SK-N-SH (cell line): ENCODE measurements at regions not wholly inside any gene's neighbourhood (a gene's known extent, or its start where the extent isn't known, plus 50 kb on each side); places are given as distances from the start of the nearest gene placed in this dataset.

ENCODE experiments used
- CTCF ChIA-PET: fragments of 300-600, 350-600 bp; formaldehyde crosslinking; extraction: SDS; loops from one replicate; lab custom pipeline; 2021; lab: Yijun Ruan, JAX
- POLR2A ChIA-PET: fragments of 350-600 bp; sonication (Branson Sonifier 250); formaldehyde crosslinking; extraction: SDS; loops from one replicate; lab custom pipeline; 2020; ENCODE audit warnings: antibody characterized with exemption, inconsistent platforms; lab: Yijun Ruan, JAX
- DNase-seq: peaks from one replicate; pipeline ENCODE4 v3.0.0; 2012
- H2AFZ ChIP-seq: fragments of 200-600 bp; sonication (generic); 2 replicates; pipeline ENCODE4 v1.8.1; 2016; ENCODE audit warnings: antibody characterized with exemption, mild to moderate bottlenecking, low read depth
- H3F3A ChIP-seq: fragments of 200-600 bp; sonication (generic); replicated peaks from 2 replicates; pipeline ENCODE3; 2016; ENCODE audit warnings: antibody characterized with exemption, mild to moderate bottlenecking; ENCODE audit not compliant: insufficient read depth
- H3K27ac ChIP-seq, 2 experiments: fragments of 200-500 bp in 1 of 2; fragments of 200-600 bp in 1 of 2; sonication (Bioruptor generic) in 1 of 2; sonication (generic), shearing (Covaris generic) in 1 of 2; 2 replicates each; pipeline versions ENCODE4 v1.5.1 to v1.6.1; 2014 to 2016; ENCODE audit warnings: low read depth in 2 of 2, inconsistent platforms in 1 of 2, low read length in 1 of 2, mild to moderate bottlenecking in 1 of 2, mixed read lengths in 1 of 2
- H3K27me3 ChIP-seq: fragments of 200-600 bp; sonication (generic), shearing (Covaris generic); 2 replicates; pipeline ENCODE4 v1.6.1; 2016; ENCODE audit warnings: mixed run types; ENCODE audit not compliant: insufficient read depth
- H3K36me3 ChIP-seq, 2 experiments: fragments of 200-500 bp in 1 of 2; fragments of 200-600 bp in 1 of 2; sonication (Bioruptor generic) in 1 of 2; sonication (generic) in 1 of 2; replicated peaks in 1 of 2; 2 replicates each; pipeline versions ENCODE3 to v1.5.1; 2014 to 2016; ENCODE audit warnings: low read length in 1 of 2, mild to moderate bottlenecking in 1 of 2; ENCODE audit not compliant: insufficient read depth in 2 of 2, control insufficient read depth in 1 of 2
- H3K4me1 ChIP-seq, 2 experiments: fragments of 200-500 bp in 1 of 2; fragments of 200-600 bp in 1 of 2; sonication (Bioruptor generic) in 1 of 2; sonication (generic), shearing (Covaris generic) in 1 of 2; 2 replicates each; pipeline versions ENCODE4 v1.5.1 to v1.6.1; 2014 to 2016; ENCODE audit warnings: low read depth in 1 of 2, low read length in 1 of 2, mixed run types in 1 of 2; ENCODE audit not compliant: insufficient read depth in 2 of 2, control insufficient read depth in 1 of 2
- H3K4me2 ChIP-seq: fragments of 200-600 bp; sonication (generic), shearing (Covaris generic); 2 replicates; pipeline ENCODE4 v1.6.1; 2017; ENCODE audit warnings: mixed run types
- H3K4me3 ChIP-seq, 2 experiments: fragments of 200-500 bp in 1 of 2; fragments of 200-600 bp in 1 of 2; sonication (Bioruptor generic) in 1 of 2; sonication (generic), shearing (Covaris generic) in 1 of 2; 2 replicates each; pipeline versions ENCODE4 v1.5.1 to v1.8.1; 2014 to 2016; ENCODE audit warnings: low read depth in 2 of 2, inconsistent platforms in 1 of 2, low read length in 1 of 2, mild to moderate bottlenecking in 1 of 2, mixed read lengths in 1 of 2, moderate library complexity in 1 of 2
- H3K79me2 ChIP-seq: fragments of 200-600 bp; sonication (generic); 2 replicates; pipeline ENCODE4 v1.8.1; 2017; ENCODE audit warnings: mild to moderate bottlenecking; ENCODE audit not compliant: insufficient read depth
- H3K9ac ChIP-seq: fragments of 200-600 bp; sonication (generic); 2 replicates; pipeline ENCODE4 v1.6.1; 2017; ENCODE audit warnings: mixed run types
- H3K9me2 ChIP-seq: fragments of 200-600 bp; sonication (generic); 2 replicates; pipeline ENCODE4 v1.6.1; 2017; ENCODE audit warnings: mixed run types
- H3K9me3 ChIP-seq: fragments of 200-600 bp; sonication (generic); 2 replicates; pipeline ENCODE4 v1.6.1; 2017; ENCODE audit warnings: mixed run types, mild to moderate bottlenecking, moderate library complexity
- H4K20me1 ChIP-seq: fragments of 200-600 bp; sonication (generic); 2 replicates; pipeline ENCODE4 v1.6.1; 2017; ENCODE audit warnings: mild to moderate bottlenecking, mixed run types; ENCODE audit not compliant: insufficient read depth
- CHD2 ChIP-seq: fragments of 150-350 bp; IDR thresholded peaks from 2 replicates; pipeline ENCODE4 v1.6.1; 2018; ENCODE audit warnings: low read length; ENCODE audit not compliant: partially characterized antibody
- ELF1 ChIP-seq: IDR thresholded peaks from 2 replicates; pipeline ENCODE4 v1.4.0; 2012
- EP300 ChIP-seq, 2 experiments: IDR thresholded peaks; 2 replicates each; pipeline versions ENCODE4 v1.4.0 to v1.6.1; 2012; ENCODE audit warnings: borderline replicate concordance in 1 of 2, low read depth in 1 of 2, low read length in 1 of 2
- FOXM1 ChIP-seq: IDR thresholded peaks from 2 replicates; pipeline ENCODE4 v1.4.0; 2012; ENCODE audit warnings: low read depth, mild to moderate bottlenecking
- GABPA ChIP-seq: IDR thresholded peaks from 2 replicates; pipeline ENCODE4 v1.4.0; 2012; ENCODE audit warnings: low read depth, mild to moderate bottlenecking
- IRF3 ChIP-seq: fragments of 150-350 bp; IDR thresholded peaks from 2 replicates; pipeline ENCODE4 v1.6.1; 2016; ENCODE audit warnings: mild to moderate bottlenecking, low read depth, low read length
- MXI1 ChIP-seq: IDR thresholded peaks from 2 replicates; pipeline ENCODE4 v1.6.1; 2012; ENCODE audit warnings: mild to moderate bottlenecking, low read depth, low read length, improper control_type of control experiment
- RFX5 ChIP-seq: IDR thresholded peaks from 2 replicates; pipeline ENCODE4 v1.6.1; 2012; ENCODE audit warnings: mild to moderate bottlenecking, improper control_type of control experiment, low read length
- SIN3A ChIP-seq: IDR thresholded peaks from 2 replicates; pipeline ENCODE4 v1.6.1; 2012; ENCODE audit warnings: low read depth, mild to moderate bottlenecking, low read length, moderate library complexity, borderline replicate concordance
- SMC3 ChIP-seq: IDR thresholded peaks from 2 replicates; pipeline ENCODE4 v1.6.1; 2012; ENCODE audit warnings: low read depth, low read length, improper control_type of control experiment
- TCF12 ChIP-seq: IDR thresholded peaks from 2 replicates; pipeline ENCODE4 v1.4.0; 2012
- ZBTB33 ChIP-seq: IDR thresholded peaks from 2 replicates; pipeline ENCODE4 v1.4.0; 2012; ENCODE audit warnings: low read depth, borderline replicate concordance
- WGBS: methylation state at CpG from one replicate; pipeline ENCODE4 v1.1.6; 2017; ENCODE audit warnings: low lambda C conversion rate; 5-methylcytosine and 5-hydroxymethylcytosine counted together
- TF ChIP-seq, protein P1 (sequence below): IDR thresholded peaks from 2 replicates; pipeline ENCODE4; 2012
- TF ChIP-seq, protein P2 (sequence below): IDR thresholded peaks from 2 replicates; pipeline ENCODE4 v1.4.0; 2012; ENCODE audit warnings: low read depth, borderline replicate concordance

DNA sequence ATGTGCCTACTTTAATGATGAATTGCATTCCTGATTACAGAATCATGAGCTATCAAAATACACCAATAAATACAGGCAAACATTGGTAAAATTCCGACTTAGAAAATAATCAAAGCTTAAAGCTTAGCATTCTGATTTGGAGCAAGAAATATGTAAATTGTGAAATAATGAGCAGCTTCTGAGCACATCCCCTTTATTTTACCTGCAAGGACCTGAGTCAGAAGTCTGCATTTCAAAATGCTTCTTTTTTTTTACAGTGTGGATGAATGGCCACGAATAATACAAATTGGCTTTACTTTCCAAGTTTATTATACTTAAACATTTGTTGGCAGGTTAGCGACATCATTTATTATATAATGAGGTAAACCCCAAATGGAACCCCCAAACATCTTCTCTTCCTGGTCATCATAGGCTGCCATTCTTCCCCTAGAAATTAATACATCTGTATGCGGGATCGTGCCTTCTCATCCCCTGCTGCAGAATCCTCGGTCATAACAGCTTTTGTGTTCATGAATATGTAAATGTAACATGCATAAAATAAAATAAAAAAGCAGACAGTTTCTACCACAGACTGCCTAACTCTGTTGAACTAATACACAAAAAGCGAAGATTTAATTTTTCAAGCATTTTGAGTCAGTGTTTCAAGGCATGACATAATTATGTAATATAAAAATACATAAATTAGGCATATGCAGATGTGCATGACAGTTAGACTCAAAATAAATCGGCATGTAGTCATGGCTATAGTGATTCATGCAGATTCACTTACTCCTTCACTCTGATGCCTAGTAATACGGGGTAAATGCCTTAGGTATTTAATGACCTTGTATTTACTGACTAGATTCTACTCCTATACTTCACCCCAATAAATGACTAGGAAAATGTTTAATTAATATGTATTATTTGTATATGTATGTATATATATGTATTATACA is 339.7 kb downstream of the USP25 start:
- Histone ChIP-seq H3K4me3 (peak overlapping the region in 1 of 2 experiments; percentile 51; a peak in 1 of 4 replicates), H3K4me2 (no peak overlapping the region), H3K9me3 (no peaks in the 10 kb centered on the region), H3K9ac (no peak overlapping the region), H4K20me1 (no peaks in the 10 kb centered on the region), H3K27me3 (no peaks in the 10 kb centered on the region), H3F3A (no peaks in the 10 kb centered on the region), H3K79me2 (no peaks in the 10 kb centered on the region), H3K27ac (no peak overlapping the region; a peak in 1 of 4 replicates), H3K9me2 (no peaks in the 10 kb centered on the region), H3K36me3 (no peaks in the 10 kb centered on the region), H3K4me1 (peaks cover 0 to 2% of the 10 kb centered on the region in 2 experiments; a peak in 2 of 4 replicates), H2AFZ (no peak overlapping the region)
- CTCF ChIA-PET: interaction anchor here (0.7 to 4.5 kb wide), 7 partner anchors 13 to 763 kb away, joined by 3 to 26 read pairs (median 3); no protein-coding TSS in a partner anchor
- WGBS: 48% methylated on average over 9 of the region's 9 CpGs
- no peak for TF ChIP-seq MXI1
- no peak for TF ChIP-seq EP300 (IDR thresholded peaks at IDR 0.05; ENCODE audit: borderline replicate concordance in 1 of 2, low read depth in 1 of 2, low read length in 1 of 2)
- no peak for TF ChIP-seq FOXM1
- TF ChIP-seq GABPA: no peak
- TF ChIP-seq ZBTB33: no peak
- TF ChIP-seq IRF3: no peak
- TF ChIP-seq, protein P1, sequence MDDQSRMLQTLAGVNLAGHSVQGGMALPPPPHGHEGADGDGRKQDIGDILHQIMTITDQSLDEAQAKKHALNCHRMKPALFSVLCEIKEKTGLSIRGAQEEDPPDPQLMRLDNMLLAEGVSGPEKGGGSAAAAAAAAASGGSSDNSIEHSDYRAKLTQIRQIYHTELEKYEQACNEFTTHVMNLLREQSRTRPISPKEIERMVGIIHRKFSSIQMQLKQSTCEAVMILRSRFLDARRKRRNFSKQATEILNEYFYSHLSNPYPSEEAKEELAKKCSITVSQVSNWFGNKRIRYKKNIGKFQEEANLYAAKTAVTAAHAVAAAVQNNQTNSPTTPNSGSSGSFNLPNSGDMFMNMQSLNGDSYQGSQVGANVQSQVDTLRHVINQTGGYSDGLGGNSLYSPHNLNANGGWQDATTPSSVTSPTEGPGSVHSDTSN: no peak
- no peak for TF ChIP-seq ELF1
- no peak for TF ChIP-seq CHD2
- no peak for TF ChIP-seq SMC3
- TF ChIP-seq TCF12: no peak
- TF ChIP-seq, protein P2, sequence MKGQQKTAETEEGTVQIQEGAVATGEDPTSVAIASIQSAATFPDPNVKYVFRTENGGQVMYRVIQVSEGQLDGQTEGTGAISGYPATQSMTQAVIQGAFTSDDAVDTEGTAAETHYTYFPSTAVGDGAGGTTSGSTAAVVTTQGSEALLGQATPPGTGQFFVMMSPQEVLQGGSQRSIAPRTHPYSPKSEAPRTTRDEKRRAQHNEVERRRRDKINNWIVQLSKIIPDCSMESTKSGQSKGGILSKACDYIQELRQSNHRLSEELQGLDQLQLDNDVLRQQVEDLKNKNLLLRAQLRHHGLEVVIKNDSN: no peak
- TF ChIP-seq SIN3A: no peak
- TF ChIP-seq RFX5: no peak
- no peak for DNase-seq
- POLR2A ChIA-PET: no interaction called here
